Osteocyte (in vitro differentiated cells): ENCODE measurements at regions not wholly inside any gene's neighbourhood (a gene's known extent, or its start where the extent isn't known, plus 50 kb on each side); places are given as distances from the start of the nearest gene placed in this dataset.

Experiments
- DNase-seq: peaks from one replicate; pipeline ENCODE4 v3.0.0; 2021; ENCODE audit warnings: mixed read lengths; ENCODE audit not compliant: unreplicated experiment; ENCODE audit errors: extremely low spot score
- H3K27ac Mint-ChIP-seq: one replicate; pipeline ENCODE4 v1.8.0; 2021; ENCODE audit warnings: mild to moderate bottlenecking, mixed read lengths; ENCODE audit not compliant: unreplicated experiment
- H3K27me3 Mint-ChIP-seq: one replicate; pipeline ENCODE4 v1.8.0; 2021; ENCODE audit warnings: mixed read lengths; ENCODE audit not compliant: unreplicated experiment
- H3K36me3 Mint-ChIP-seq: one replicate; pipeline ENCODE4 v1.8.0; 2021; ENCODE audit warnings: mixed read lengths; ENCODE audit not compliant: unreplicated experiment
- H3K4me1 Mint-ChIP-seq: one replicate; pipeline ENCODE4 v1.8.0; 2021; ENCODE audit warnings: mixed read lengths; ENCODE audit not compliant: unreplicated experiment
- H3K4me3 Mint-ChIP-seq: one replicate; pipeline ENCODE4 v1.8.0; 2021; ENCODE audit warnings: mild to moderate bottlenecking, moderate library complexity, mixed read lengths; ENCODE audit not compliant: unreplicated experiment
- H3K9me3 Mint-ChIP-seq: one replicate; pipeline ENCODE4 v1.8.0; 2021; ENCODE audit warnings: mixed read lengths; ENCODE audit not compliant: unreplicated experiment
- CTCF ChIP-seq: fragments of 200-600 bp; sonication (generic); IDR thresholded peaks from 2 replicates; pipeline ENCODE4 v1.5.0; 2021; ENCODE audit warnings: antibody characterized with exemption, mild to moderate bottlenecking, moderate library complexity

DNA sequence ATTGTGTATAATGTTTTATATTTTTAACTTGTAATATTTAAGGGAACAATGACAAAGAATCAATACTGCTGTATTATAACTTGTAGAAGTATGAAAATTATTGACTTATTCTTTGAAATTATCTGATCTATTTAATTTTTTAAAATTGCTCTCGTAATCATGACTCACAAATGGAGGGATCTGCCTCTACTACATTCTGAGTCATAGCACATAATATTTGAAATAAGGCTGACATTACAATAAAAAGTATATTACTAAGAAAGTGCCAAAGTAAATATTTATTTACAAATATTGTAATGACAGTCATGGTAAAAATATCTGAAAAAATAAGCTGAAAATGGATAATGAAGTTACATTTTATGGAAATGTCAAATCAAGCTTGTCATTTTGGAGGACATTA lies 1144.6 kb upstream of the CDH2 start:
- Mint-ChIP-seq H3K27ac (no peak overlapping the region), H3K9me3 (no peaks in the 10 kb centered on the region), H3K4me1 (peaks cover 5% of the 10 kb centered on the region), H3K27me3 (peaks cover 7% of the 10 kb centered on the region), H3K4me3 (no peak overlapping the region), H3K36me3 (no peaks in the 10 kb centered on the region)
- TF ChIP-seq CTCF: no peak
- no peak for DNase-seq

DNA sequence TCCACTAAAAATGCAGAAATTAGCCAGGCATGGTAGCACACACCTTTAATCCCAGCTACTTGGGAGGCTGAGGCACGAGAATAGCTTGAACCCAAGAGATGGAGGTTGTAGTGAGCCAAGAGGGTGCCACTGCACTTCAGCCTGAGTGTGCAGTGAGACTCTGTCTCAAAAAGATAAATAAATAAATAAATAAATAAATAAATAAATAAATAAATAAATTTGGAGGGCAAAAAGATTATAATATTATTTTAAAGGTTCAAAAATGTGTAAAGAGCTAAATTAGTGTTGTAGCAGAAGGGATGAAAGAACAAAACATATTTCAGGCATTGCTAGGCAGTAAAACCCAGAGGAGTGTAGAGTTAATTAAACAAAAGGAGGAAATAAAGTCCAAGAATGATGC lies 1136.4 kb upstream of the CDH2 start:
- H3K9me3 Mint-ChIP-seq: no peaks in the 10 kb centered on the region
- H3K27ac Mint-ChIP-seq: no peak overlapping the region
- no peak for TF ChIP-seq CTCF
- H3K4me3 Mint-ChIP-seq: no peak overlapping the region
- DNase-seq: no peak
- no peaks in the 10 kb centered on the region for H3K4me1 Mint-ChIP-seq
- no peaks in the 10 kb centered on the region for H3K36me3 Mint-ChIP-seq
- peaks cover 10% of the 10 kb centered on the region for H3K27me3 Mint-ChIP-seq

DNA sequence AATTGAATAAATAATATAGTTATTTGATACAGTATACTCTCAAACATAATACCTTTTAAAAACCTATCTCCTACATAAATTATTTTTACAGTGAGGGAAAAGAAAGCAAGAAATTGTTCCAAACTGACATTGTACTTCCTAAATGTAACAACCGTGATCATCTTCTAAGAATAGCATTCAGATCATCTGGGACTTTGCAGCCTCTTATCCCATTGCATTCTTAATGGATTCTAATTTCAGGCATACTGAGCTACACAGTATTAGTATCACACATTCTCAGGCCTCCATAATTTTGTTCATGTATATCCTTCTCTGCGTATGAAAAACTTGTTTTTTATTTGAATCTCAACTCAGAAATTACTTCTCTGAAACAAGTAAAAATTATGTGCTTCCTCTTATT lies 1134.7 kb upstream of the CDH2 start:
- H3K9me3 Mint-ChIP-seq: no peaks in the 10 kb centered on the region
- TF ChIP-seq CTCF: no peak
- peaks cover 6% of the 10 kb centered on the region for H3K27me3 Mint-ChIP-seq
- DNase-seq: no peak
- H3K27ac Mint-ChIP-seq: no peak overlapping the region
- no peak overlapping the region for H3K4me3 Mint-ChIP-seq
- no peaks in the 10 kb centered on the region for H3K36me3 Mint-ChIP-seq
- no peaks in the 10 kb centered on the region for H3K4me1 Mint-ChIP-seq

DNA sequence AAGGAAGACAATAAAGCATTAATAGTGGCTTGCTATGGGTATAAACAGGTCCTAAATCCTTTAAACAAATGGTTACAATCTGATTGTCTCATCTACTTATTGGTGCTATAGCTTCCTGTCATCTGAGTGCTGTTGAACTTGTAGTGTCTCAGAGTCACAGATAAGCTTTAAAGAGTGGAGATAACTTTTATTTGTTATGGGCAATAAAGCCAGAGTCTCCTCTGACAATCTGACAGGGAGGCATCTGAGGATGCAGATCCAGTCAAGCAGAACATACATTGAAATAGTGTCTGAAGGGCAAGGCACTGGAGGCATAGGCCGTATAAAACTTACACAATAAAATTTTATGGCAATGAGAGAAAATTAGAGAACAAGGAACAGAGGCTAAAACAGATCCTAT lies 1132.4 kb upstream of the CDH2 start:
- H3K27me3 Mint-ChIP-seq: peaks cover 6% of the 10 kb centered on the region
- no peaks in the 10 kb centered on the region for H3K4me1 Mint-ChIP-seq
- H3K27ac Mint-ChIP-seq: no peak overlapping the region
- no peak for DNase-seq
- H3K36me3 Mint-ChIP-seq: no peaks in the 10 kb centered on the region
- H3K4me3 Mint-ChIP-seq: no peak overlapping the region
- TF ChIP-seq CTCF: no peak
- H3K9me3 Mint-ChIP-seq: no peaks in the 10 kb centered on the region

- Mint-ChIP-seq H3K27ac (no peak overlapping the region), H3K9me3 (no peaks in the 10 kb centered on the region), H3K36me3 (no peaks in the 10 kb centered on the region), H3K4me1 (no peaks in the 10 kb centered on the region), H3K27me3 (peaks cover 8% of the 10 kb centered on the region), H3K4me3 (no peak overlapping the region)
- no peak for TF ChIP-seq CTCF
- DNase-seq: no peak
Measured at GRCh38 chr18:29307982-29308381, 1131.1 kb upstream of the CDH2 start.
